ENCODE measurements at regions not wholly inside any gene's neighbourhood (a gene's known extent, or its start where the extent isn't known, plus 50 kb on each side); places are given as distances from the start of the nearest gene placed in this dataset.

GRCh38 chr14:43161477-43161876 lies 1345.6 kb downstream of the FSCB start:
- no peaks in the 10 kb centered on the region for H3K9me3 ChIP-seq
- H3K4me1 ChIP-seq = peaks cover 11% of the 10 kb centered on the region; the same call in 2 of the 3 replicates
- ChIA-PET POLR2A (no interaction called here), CTCF (no interaction called here)
- H3K4me2 ChIP-seq = peak overlapping the region; percentile 40; the same call in 2 of the 3 replicates
- WGBS (ENCODE audit: missing lambda C conversion rate) = 6% methylated on average over 3 of the region's 3 CpGs
- TF ChIP-seq CEBPB (IDR thresholded peaks at IDR 0.05) (no peak), KDM5A (IDR thresholded peaks at IDR 0.05) (no peak), CTCF (IDR thresholded peaks at IDR 0.05) (no peak), PHF8 (IDR thresholded peaks at IDR 0.05; ENCODE audit: borderline replicate concordance, low read depth) (no peak), NPAS2 (CRISPR knock-in tag; IDR thresholded peaks at IDR 0.05; ENCODE audit: borderline replicate concordance) (no peak), TFCP2L1 (CRISPR knock-in tag; IDR thresholded peaks at IDR 0.05) (no peak)
- H3K4me3 ChIP-seq = no peak overlapping the region
- FAIRE-seq (no peak), DNase-seq (ENCODE audit: low read depth in 1 of 2, low spot score in 1 of 2) (no peak), ATAC-seq (no peak)
- H3K27ac ChIP-seq = no peak overlapping the region

GRCh38 chr14:43157661-43158060 lies 1349.4 kb downstream of the FSCB start:
- H3K4me3 ChIP-seq = no peak overlapping the region
- no peak for TF ChIP-seq CHD2 (IDR thresholded peaks at IDR 0.05; ENCODE audit: low read length, partially characterized antibody)
- no peak for TF ChIP-seq EHMT2 (IDR thresholded peaks at IDR 0.05; ENCODE audit: low read depth)
- no peak for TF ChIP-seq CBX8 (IDR thresholded peaks at IDR 0.05)
- TF ChIP-seq KDM5A (IDR thresholded peaks at IDR 0.05) = no peak
- no peak for TF ChIP-seq KDM1A (IDR thresholded peaks at IDR 0.05; ENCODE audit: low read depth)
- no peak for TF ChIP-seq HOXA7 (CRISPR knock-in tag; IDR thresholded peaks at IDR 0.05)
- TF ChIP-seq ESRRA (IDR thresholded peaks at IDR 0.05; ENCODE audit: borderline replicate concordance, low read length) = no peak
- TF ChIP-seq RAD21 (conservative IDR thresholded peaks at IDR 0.05 in 1 of 2, IDR thresholded peaks at IDR 0.05 in 1 of 2) = no peak
- peaks cover 4% of the 10 kb centered on the region; the same call in 2 of the 3 replicates for H3K4me1 ChIP-seq
- no peaks in the 10 kb centered on the region for H3K9me3 ChIP-seq
- no peak overlapping the region for H3K27ac ChIP-seq
- FAIRE-seq = no peak
- POLR2A ChIA-PET = no interaction called here
- DNase-seq (ENCODE audit: low read depth in 1 of 2, low spot score in 1 of 2) = no peak
- no peak overlapping the region for H3K4me2 ChIP-seq
- WGBS (ENCODE audit: missing lambda C conversion rate) = 54% methylated on average over 2 of the region's 2 CpGs
- ATAC-seq = no peak
- CTCF ChIA-PET = no interaction called here

GRCh38 chr14:43155924-43156323 lies 1351.2 kb downstream of the FSCB start:
- Histone ChIP-seq H3K4me1 (peaks cover 3% of the 10 kb centered on the region; the same call in 2 of the 3 replicates), H3K27ac (no peak overlapping the region), H3K9me3 (no peaks in the 10 kb centered on the region), H3K4me2 (no peak overlapping the region), H3K4me3 (no peak overlapping the region)
- 46% methylated on average over 2 of the region's 2 CpGs for WGBS (ENCODE audit: missing lambda C conversion rate)
- POLR2A ChIA-PET = no interaction called here
- TF ChIP-seq GATA3 (IDR thresholded peaks at IDR 0.05; ENCODE audit: borderline replicate concordance) = no peak
- no peak for TF ChIP-seq NR3C1 (IDR thresholded peaks at IDR 0.05)
- TF ChIP-seq HOXB5 (CRISPR knock-in tag; IDR thresholded peaks at IDR 0.05) = no peak
- no peak for TF ChIP-seq POLR2A (IDR thresholded peaks at IDR 0.05; ENCODE audit: low read length)
- no peak for TF ChIP-seq CHD2 (IDR thresholded peaks at IDR 0.05; ENCODE audit: low read length, partially characterized antibody)
- no peak for TF ChIP-seq PHF8 (IDR thresholded peaks at IDR 0.05; ENCODE audit: borderline replicate concordance, low read depth)
- TF ChIP-seq NPAS2 (CRISPR knock-in tag; IDR thresholded peaks at IDR 0.05; ENCODE audit: borderline replicate concordance) = no peak
- TF ChIP-seq KDM1A (IDR thresholded peaks at IDR 0.05; ENCODE audit: low read depth) = no peak
- no peak for TF ChIP-seq CEBPB (IDR thresholded peaks at IDR 0.05)
- no peak for TF ChIP-seq POLR2AphosphoS2 (conservative IDR thresholded peaks at IDR 0.05; ENCODE audit: low read length)
- no peak for TF ChIP-seq SMC3 (IDR thresholded peaks at IDR 0.05)
- no peak for TF ChIP-seq HOXB13 (CRISPR knock-in tag; IDR thresholded peaks at IDR 0.05; ENCODE audit: low read depth)
- TF ChIP-seq MYC (IDR thresholded peaks at IDR 0.05; ENCODE audit: borderline replicate concordance, low read length) = no peak
- no peak for TF ChIP-seq CHD4 (IDR thresholded peaks at IDR 0.05; ENCODE audit: borderline replicate concordance)
- no peak for FAIRE-seq
- no peak for ATAC-seq
- DNase-seq (ENCODE audit: low read depth in 1 of 2, low spot score in 1 of 2) = no peak
- CTCF ChIA-PET = no interaction called here
